Muscle of leg (tissue), 3 donors: ENCODE measurements at regions not wholly inside any gene's neighbourhood (a gene's known extent, or its start where the extent isn't known, plus 50 kb on each side); places are given as distances from the start of the nearest gene placed in this dataset.
"Not testable (repeated sequence)": the region's sequence is repeated elsewhere in the genome, so short reads cannot be mapped to it uniquely, and the experiment has no call there.

Source experiments
- DNase-seq: peaks from one replicate; pipeline ENCODE4 v3.0.0; 2013
- H3K27ac ChIP-seq: one replicate; pipeline ENCODE4 v1.5.1; 2013; ENCODE audit warnings: mild to moderate bottlenecking, low read length, control low read depth
- H3K27me3 ChIP-seq: one replicate; pipeline ENCODE4 v1.6.1; 2013; ENCODE audit warnings: low read length; ENCODE audit not compliant: control insufficient read depth, insufficient read depth
- H3K36me3 ChIP-seq: one replicate; pipeline ENCODE4 v1.6.1; 2013; ENCODE audit warnings: low read length; ENCODE audit not compliant: control insufficient read depth, insufficient read depth
- H3K4me1 ChIP-seq: one replicate; pipeline ENCODE4 v1.6.1; 2013; ENCODE audit warnings: low read length; ENCODE audit not compliant: control insufficient read depth, insufficient read depth
- H3K4me3 ChIP-seq: one replicate; pipeline ENCODE4 v1.5.1; 2013; ENCODE audit warnings: low read length, control low read depth
- H3K9me3 ChIP-seq: replicated peaks from 2 replicates; pipeline ENCODE4 v1.6.1; 2013; ENCODE audit warnings: low read depth, low read length; ENCODE audit not compliant: control insufficient read depth
- whole genome bisulfite sequencing: methylation state at CpG from one replicate; pipeline ENCODE4 v1.1.5; 2013; ENCODE audit warnings: missing lambda C conversion rate; ENCODE audit not compliant: insufficient coverage; 5-methylcytosine and 5-hydroxymethylcytosine counted together

DNA sequence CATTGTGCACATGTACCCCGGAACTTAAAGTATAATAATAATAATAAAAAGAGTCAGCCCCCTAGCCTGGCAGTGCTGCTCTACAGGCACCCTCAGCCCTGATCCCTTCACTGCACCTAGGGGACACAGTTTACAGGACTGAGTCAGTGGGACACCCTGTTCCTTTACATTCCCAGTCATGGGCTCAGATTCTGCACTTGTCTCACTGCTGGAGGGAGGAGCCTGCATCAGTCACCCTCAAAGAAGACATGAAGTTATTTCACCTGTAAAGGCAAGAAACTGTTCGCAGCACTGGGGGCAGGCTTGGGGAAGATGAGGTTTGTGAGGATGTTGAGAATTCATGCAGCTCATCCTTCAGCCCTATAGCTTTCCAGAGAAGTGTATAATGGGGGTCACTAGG is 50.7 kb upstream of the VPREB1 start:
- Histone ChIP-seq H3K4me3 (no peak overlapping the region), H3K4me1 (no peaks in the 10 kb centered on the region), H3K36me3 (no peaks in the 10 kb centered on the region), H3K9me3 (no peaks in the 10 kb centered on the region), H3K27me3 (peaks cover 11% of the 10 kb centered on the region), H3K27ac (no peak overlapping the region)
- WGBS = no CpG with 5 or more reads among the region's 2 CpGs
- no peak for DNase-seq

DNA sequence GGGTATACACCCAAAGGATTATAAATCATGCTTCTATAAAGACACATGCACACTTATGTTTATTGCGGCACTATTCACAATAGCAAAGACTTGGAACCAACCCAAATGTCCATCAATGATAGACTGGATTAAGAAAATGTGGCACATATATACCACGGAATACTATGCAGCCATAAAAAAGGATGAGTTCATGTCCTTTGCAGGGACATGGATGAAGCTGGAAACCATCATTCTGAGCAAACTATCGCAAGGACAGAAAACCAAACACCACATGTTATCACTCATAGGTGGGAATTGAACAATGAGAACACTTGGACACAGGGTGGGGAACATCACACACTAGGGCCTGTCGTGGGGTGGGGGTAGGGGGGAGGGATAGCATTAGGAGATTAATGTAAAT is 51.1 kb upstream of the VPREB1 start:
- H3K27me3 ChIP-seq, DNase-seq, H3K27ac ChIP-seq, H3K4me1 ChIP-seq, H3K9me3 ChIP-seq, H3K4me3 ChIP-seq, H3K36me3 ChIP-seq: not testable (repeated sequence)
- no CpG with 5 or more reads among the region's 4 CpGs for WGBS

DNA sequence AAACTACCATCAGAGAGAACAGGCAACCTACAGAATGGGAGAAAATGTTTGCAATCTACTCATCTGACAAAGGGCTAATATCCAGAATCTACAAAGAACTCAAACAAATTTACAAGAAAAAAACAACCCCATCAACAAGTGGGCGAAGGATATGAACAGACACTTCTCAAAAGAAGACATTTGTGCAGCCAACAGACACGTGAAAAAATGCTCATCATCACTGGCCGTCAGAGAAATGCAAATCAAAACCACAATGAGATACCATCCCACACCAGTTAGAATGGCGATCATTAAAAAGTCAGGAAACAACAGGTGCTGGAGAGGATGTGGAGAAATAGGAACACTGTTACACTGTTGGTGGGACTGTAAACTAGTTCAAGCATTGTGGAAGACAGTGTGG is 51.6 kb upstream of the VPREB1 start:
- not testable (repeated sequence) for H3K9me3 ChIP-seq, H3K27me3 ChIP-seq, H3K4me1 ChIP-seq, H3K4me3 ChIP-seq, H3K36me3 ChIP-seq, H3K27ac ChIP-seq, DNase-seq
- no CpG with 5 or more reads among the region's 4 CpGs for whole genome bisulfite sequencing

DNA sequence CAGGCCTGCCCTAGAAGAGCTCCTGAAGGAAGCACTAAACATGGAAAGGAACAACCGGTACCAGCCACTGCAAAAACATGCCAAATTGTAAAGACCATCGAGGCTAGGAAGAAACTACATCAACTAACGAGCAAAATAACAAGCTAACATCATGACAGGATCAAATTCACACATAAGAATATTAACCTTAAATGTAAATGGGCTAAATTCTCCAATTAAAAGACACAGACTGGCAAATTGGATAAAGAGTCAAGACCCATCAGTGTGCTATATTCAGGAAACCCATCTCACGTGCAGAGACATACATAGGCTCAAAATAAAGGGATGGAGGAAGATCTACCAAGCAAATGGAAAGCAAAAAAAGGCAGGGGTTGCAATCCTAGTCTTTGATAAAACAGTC is 54.8 kb upstream of the VPREB1 start:
- WGBS = no CpG with 5 or more reads among the region's 4 CpGs
- not testable (repeated sequence) for H3K9me3 ChIP-seq, H3K36me3 ChIP-seq, H3K27ac ChIP-seq, DNase-seq, H3K4me1 ChIP-seq, H3K4me3 ChIP-seq
- H3K27me3 ChIP-seq = peaks cover 11% of the 10 kb centered on the region

DNA sequence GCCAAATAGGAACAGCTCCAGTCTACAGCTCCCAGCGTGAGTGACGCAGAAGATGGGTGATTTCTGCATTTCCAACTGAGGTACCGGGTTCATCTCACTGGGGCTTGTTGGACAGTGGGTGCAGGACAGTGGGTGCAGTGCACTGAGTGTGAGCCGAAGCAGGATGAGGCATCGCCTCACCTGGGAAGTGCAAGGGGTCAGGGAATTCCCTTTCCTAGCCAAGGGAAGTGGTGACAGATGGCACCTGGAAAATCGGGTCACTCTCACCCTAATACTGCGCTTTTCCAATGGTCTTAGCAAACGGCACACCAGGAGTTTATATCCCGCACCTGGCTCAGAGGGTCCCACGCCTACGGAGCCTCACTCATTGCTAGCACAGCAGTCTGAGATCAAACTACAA is 56.7 kb upstream of the VPREB1 start:
- not testable (repeated sequence) for H3K4me3 ChIP-seq, H3K36me3 ChIP-seq, H3K9me3 ChIP-seq, H3K4me1 ChIP-seq, DNase-seq, H3K27ac ChIP-seq
- 90% methylated on average over 9 of the region's 11 CpGs for WGBS
- peaks cover 12% of the 10 kb centered on the region for H3K27me3 ChIP-seq

DNA sequence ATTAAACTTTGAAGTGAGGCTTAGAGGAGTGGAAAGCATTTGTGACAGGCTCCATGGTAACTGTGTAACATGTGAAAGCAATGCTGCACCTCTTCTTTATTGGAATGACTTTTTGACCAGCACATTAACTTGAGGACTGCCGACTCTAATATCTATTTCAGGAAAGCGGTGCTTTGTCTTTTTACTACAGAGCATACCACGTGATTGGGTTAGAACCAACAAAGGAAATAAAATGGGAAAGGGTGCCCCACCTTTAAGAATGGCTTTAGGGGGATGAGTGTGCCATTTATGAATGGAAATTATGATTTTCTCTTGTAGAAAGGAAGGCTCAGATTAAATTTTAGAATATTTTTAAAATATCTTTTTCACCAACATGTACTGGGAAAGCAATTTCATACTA is 57.3 kb upstream of the VPREB1 start:
- no peak for DNase-seq
- Histone ChIP-seq H3K4me3 (no peak overlapping the region), H3K9me3 (no peaks in the 10 kb centered on the region), H3K27ac (no peak overlapping the region), H3K36me3 (no peaks in the 10 kb centered on the region), H3K27me3 (peaks cover 14% of the 10 kb centered on the region), H3K4me1 (no peaks in the 10 kb centered on the region)
- no CpG with 5 or more reads among the region's 3 CpGs for WGBS

DNA sequence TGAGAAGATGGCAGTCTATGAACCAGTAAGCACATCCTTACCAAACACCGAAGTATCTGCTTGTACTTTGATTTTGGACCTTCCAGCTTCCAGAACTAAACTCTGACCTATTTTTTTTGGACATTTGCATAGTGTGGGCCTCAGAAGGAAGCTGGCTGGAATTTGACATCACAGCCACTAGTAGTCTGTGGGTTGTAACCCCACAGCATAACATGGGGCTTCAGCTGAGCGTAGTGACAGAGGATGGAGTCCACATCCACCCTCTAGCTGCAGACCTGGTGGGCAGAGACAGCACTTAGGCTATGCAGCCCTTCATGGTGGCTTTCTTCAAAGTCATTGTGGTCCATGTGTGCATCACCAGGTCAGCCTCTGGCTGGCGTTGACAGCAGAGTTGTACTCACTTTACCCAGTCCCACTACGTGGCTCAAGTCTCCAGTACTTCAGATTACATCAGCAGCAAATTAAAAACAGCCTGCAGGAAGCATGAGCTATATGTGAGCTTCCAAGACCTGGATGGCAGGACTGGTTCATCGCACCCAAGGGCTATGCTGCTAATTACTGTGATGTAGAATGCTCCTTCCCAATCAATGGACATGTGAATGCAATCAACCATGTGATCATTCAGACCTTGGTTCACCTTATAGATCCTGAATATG is 58.6 kb upstream of the VPREB1 start:
- H3K36me3 ChIP-seq = no peaks in the 10 kb centered on the region
- no peak overlapping the region for H3K4me3 ChIP-seq
- H3K27me3 ChIP-seq = peaks cover 21% of the 10 kb centered on the region
- no peak overlapping the region for H3K27ac ChIP-seq
- H3K9me3 ChIP-seq = no peaks in the 10 kb centered on the region
- WGBS = 44% methylated on average over 3 of the region's 5 CpGs
- H3K4me1 ChIP-seq = no peaks in the 10 kb centered on the region
- no peak for DNase-seq

DNA sequence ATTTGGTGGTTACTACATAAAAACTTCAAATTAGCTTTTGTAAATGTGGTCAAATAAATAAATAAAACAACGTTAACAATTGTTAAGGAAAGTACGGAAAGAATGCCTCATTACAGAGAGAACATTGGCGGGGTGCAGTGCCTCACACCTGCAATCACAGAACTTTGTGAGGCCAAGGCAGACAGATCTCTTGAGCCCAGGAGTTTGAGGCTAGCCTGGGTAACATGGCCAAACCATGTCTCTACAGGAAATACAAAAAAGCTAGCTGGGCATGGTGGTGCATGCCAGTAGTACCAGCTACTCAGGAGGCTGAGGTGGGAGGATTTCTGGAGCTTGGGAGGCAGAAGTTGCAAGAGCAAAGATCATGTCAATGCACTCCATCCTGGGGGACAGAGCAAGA is 59.4 kb upstream of the VPREB1 start:
- peaks cover 21% of the 10 kb centered on the region for H3K27me3 ChIP-seq
- 100% methylated on average over 1 of the region's 3 CpGs for WGBS
- no peaks in the 10 kb centered on the region for H3K4me1 ChIP-seq
- no peak overlapping the region for H3K27ac ChIP-seq
- no peaks in the 10 kb centered on the region for H3K9me3 ChIP-seq
- H3K36me3 ChIP-seq = no peaks in the 10 kb centered on the region
- no peak overlapping the region for H3K4me3 ChIP-seq
- no peak for DNase-seq

DNA sequence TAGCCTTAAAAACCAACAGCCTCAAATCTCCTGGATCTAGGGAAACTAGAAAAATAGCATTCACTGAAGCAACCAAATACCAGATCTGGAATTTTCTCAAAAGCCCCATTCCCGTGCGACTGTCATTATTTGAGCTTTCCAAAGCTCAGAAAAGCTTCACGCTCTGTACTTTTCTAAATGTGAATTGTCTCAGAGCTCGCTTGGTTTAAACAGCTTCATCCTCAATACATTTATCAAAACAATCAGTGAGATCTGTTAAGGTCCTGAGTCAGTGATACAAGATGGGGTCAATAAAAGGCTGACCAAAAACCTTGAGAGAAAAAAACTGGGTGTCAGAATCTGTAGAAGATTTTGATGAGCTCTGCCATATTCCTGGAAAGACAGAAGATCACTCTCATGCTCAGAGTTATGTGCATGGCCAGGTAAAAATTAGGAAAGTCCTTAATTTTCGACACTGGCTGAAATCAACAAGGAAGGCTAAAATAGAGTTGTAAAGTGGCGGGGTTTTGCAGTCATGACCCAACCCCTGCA is 60.2 kb upstream of the VPREB1 start:
- peaks cover 21% of the 10 kb centered on the region for H3K27me3 ChIP-seq
- no peak overlapping the region for H3K4me3 ChIP-seq
- 73% methylated on average over 2 of the region's 6 CpGs for WGBS
- DNase-seq = no peak
- no peaks in the 10 kb centered on the region for H3K4me1 ChIP-seq
- H3K9me3 ChIP-seq = no peaks in the 10 kb centered on the region
- no peaks in the 10 kb centered on the region for H3K36me3 ChIP-seq
- no peak overlapping the region for H3K27ac ChIP-seq

DNA sequence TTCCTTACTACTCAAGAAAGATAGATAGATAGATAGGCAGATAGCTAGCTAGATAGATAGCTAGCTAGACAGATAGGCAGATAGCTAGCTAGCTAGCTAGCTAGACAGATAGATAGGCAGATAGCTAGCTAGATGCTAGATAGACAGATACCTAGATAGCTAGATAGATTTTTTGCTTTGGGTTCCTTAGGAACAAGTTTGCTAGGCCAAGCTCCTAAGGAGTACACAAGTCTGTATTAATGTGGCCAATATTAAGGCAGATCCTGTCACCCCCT is 61.7 kb upstream of the VPREB1 start:
- H3K4me1 ChIP-seq = no peaks in the 10 kb centered on the region
- H3K27me3 ChIP-seq = peaks cover 26% of the 10 kb centered on the region
- no peaks in the 10 kb centered on the region for H3K36me3 ChIP-seq
- H3K4me3 ChIP-seq = no peak overlapping the region
- no peak overlapping the region for H3K27ac ChIP-seq
- no peak for DNase-seq
- H3K9me3 ChIP-seq = no peaks in the 10 kb centered on the region
